D341Med (cell line): ENCODE measurements at regions not wholly inside any gene's neighbourhood (a gene's known extent, or its start where the extent isn't known, plus 50 kb on each side); places are given as distances from the start of the nearest gene placed in this dataset.

Source experiments
- DNase-seq: peaks from one replicate; pipeline ENCODE4 v3.0.0; 2012; ENCODE audit warnings: low spot score

GRCh38 chr17:70878879-70879278 lies 709.5 kb downstream of the KCNJ2 start:
- no peak for DNase-seq

- no peak for DNase-seq
These were observed 710.1 kb downstream of the KCNJ2 start for GRCh38 chr17:70879401-70879800.

GRCh38 chr17:70881093-70881492 lies 711.8 kb downstream of the KCNJ2 start:
- DNase-seq: peak; percentile 69

GRCh38 chr17:70882504-70882903 lies 713.2 kb downstream of the KCNJ2 start:
- no peak for DNase-seq

DNA sequence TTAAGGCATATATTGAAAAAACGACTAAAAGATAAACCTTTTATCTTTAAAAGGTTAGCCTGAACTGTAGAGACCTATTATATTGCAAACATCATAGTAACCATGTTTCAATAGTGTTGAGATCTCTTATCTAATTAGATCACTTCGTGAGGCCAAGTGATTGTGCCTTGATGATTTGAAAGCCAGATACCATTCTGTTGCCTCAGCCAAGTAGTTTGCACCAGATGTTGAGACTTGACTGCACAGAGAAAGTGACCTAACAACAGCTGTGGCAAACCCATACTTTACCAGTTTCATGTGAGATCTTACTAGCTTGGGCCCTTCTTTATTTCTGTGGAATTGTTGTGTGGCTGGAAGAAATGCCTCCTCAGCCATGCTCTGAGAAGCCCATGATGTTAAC lies 717.3 kb downstream of the KCNJ2 start:
- DNase-seq: no peak

DNA sequence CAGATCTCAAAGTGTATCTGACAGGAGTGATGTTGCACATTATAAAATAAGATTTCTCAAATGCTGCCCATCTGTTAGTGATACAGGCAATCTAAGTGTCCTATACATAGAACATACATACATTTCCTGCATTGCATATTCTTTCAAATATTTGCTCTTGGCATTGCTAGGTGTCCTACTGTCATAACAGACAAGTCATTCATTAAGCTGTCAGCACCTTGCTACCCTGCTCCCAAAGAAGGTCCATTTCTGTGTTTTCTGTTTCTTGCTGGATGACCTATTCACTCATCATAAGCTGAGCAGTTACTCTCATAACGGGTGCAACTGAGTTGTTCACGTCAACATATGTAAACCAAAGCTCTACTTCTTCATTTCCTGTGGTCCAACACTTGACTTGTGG lies 719.0 kb downstream of the KCNJ2 start:
- DNase-seq: no peak

- no peak for DNase-seq
These were observed 722.0 kb downstream of the KCNJ2 start for GRCh38 chr17:70891306-70891705.

GRCh38 chr17:70892527-70892926 lies 723.2 kb downstream of the KCNJ2 start:
- DNase-seq: no peak

DNA sequence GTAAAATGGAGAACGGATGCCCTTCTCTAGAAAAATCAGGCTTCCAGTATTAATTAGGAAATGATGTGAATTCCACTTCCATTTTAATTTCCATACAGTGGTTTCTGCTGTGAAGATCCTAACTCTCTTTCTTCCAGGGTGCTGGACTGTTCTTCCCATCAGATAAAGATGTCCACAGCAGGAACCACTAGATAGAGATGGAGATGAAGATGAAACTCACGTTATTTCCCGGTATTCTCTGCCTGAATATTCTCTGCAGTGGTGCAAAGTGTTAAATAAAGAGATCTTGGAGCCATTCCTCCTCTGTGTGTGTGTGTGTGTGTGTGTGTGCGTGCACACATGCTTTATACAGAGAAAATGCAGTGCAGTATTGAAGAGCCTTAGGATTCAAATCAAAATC lies 727.5 kb downstream of the KCNJ2 start:
- DNase-seq: no peak

- DNase-seq: no peak
These were observed 728.1 kb downstream of the KCNJ2 start for GRCh38 chr17:70897446-70897845.

DNA sequence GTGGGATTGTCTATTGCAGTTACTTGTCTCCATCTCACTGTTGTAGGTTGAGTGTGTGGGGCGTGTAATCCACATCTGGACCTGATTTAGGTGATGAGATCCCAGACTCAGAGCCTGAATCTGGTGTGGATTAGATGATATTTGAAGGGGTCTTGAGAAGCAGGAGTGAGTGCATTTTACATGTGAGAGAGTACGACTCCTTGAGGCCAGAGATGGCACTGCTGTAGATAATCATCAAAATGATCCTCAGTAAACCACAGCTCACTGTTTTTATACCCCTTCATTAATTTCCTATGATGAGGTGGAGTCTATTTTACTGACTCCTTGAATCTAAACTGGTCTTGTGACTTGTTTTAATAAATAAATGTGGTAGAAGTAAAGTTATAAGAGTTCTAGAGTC lies 732.5 kb downstream of the KCNJ2 start:
- no peak for DNase-seq

DNA sequence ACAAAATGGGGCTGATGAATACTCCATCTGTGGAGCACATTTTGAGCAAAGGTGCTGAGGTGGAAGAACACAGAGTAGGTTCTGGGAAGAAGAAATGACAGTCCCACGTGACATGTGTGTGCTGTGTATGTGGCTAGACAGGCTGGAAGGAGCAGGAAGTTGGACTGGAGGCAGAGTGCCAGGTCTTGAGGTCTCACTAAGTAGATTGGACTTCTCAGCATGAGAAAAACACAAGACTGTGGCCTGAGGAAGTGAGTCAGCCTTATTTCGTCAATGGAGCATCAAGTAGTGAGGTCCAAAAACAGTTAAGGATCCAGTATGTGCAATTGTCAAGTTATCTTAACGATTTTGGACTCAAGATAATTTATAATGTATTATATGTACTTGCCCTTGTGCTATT lies 736.5 kb downstream of the KCNJ2 start:
- no peak for DNase-seq

- no peak for DNase-seq
These were observed 737.5 kb downstream of the KCNJ2 start for GRCh38 chr17:70906808-70907207.

DNA sequence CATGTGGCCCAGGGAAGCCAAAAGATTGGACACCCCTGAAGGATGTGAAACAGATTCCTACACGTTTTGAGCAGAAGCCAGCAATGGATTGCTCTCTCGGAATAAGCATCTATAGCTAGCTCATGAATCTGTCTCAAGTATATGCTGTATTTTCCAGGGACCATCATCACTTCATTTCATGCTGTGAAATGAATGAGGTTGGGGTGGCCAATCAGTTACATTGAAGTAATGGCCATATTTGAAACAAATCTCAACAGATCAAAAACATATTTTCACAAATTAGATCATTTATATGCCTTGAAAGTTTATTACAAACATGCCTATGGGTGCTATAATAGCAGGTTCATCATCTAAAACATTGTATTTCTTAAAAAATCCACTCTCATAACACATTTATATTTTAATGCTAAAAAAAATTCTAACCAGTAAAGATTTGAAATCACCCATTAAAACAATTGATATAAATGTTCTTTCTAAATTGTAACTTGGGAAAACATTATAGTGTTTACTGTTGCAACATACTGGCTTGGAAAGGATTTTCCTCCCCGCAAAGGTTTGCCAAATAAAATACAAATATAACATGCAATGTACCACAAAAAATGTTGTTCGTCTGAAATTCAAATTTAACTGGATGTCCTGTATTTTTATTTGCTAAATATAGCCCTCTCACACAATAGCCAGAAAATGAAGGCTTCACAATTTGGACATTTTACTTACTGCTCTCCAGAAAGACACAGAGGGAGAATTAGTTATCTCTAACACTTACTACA lies 743.6 kb downstream of the KCNJ2 start:
- DNase-seq: no peak

DNA sequence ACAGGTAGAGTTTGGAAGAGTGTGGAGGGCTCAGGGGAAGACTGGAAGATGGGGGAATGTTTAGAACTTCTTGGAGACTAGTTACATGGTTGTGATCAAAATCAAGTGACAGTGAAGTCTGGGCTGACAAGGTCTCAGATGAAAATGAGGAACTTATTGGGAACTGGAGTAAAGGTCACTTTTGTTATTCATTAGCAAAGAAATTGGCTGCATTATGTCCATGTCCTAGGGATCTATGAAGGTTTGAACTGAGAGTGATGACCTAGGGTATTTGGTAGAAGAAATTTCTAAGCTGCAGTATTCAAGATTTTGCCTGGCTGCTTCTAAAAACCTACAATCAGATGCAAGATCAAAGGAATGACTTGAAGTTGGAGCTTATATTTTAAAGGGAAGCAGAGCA lies 747.1 kb downstream of the KCNJ2 start:
- no peak for DNase-seq

GRCh38 chr17:70919241-70919640 lies 749.9 kb downstream of the KCNJ2 start:
- no peak for DNase-seq

GRCh38 chr17:70920416-70920815 lies 751.1 kb downstream of the KCNJ2 start:
- no peak for DNase-seq

DNA sequence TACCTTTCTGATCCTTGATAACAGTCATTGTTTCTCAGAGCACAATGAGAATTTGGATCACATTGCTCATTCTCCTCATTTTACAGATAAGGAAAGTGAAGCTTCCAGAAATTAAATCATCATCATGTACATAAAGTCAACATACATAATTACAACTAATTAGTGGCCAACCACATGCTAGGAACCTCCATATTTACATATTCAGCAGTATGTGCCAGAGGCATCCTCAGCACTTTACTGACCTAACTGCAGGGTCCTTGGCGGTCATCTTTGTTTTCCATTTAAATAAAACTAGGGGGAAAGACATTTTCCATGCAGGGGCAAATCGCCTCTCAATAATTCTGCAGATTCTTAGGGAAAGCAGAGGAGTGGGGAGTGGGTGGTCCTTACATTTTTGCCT lies 752.9 kb downstream of the KCNJ2 start:
- DNase-seq: no peak

DNA sequence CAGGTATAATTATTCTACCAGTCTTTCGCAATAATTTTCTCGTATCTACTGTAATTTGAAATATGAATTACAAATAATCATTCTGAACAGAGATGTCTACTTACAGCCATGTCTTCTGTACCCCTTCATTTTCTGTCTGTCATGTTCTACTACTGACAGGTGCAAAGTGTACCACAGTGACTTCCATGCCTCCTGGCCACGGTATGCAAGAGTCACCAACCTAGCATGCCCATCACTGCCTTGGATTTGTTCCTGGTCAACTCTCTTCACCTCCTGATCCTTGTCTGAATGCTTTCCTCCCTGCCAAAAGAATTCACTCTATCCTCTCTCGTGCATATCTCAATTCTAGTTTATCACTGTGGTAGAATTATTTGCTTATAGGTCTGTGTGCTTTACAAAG lies 755.4 kb downstream of the KCNJ2 start:
- DNase-seq: no peak

- DNase-seq: no peak
These were observed 759.9 kb downstream of the KCNJ2 start for GRCh38 chr17:70929226-70929625.

DNA sequence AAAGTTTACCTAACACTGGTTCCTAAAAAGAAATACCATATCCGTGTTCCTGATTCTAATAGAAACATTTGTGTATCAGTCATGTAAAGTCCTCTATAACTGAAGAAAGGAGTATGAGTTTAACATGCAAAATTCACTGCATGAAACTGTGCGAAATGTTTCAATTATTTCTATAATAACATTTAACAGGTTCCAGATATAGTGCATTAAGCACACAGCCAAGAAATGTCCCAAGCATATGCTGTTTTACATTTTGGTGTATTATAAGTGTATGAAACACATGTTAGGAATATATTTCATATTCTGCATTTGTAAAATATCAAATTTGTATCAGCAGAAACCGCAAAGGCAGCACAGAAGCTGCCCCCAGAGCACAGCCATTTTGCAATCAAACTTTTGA lies 764.9 kb downstream of the KCNJ2 start:
- DNase-seq: no peak

DNA sequence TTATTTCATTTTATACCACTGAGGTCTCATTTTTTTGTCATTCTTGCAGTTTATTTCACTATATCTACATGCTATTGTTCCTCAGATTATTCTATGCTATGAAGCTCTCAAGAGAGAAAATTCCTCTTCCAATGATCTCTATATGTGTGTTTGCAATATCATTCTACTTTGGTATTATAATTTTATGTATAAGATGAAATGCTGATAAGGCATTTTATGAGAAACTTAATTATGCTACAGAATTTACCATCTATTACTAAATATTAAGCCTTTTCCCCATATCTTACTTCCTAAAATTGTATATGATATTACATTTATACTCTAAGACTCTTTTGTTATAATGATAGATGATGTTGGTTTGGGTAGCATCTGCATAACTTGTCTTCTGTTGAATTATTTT lies 765.5 kb downstream of the KCNJ2 start:
- DNase-seq: no peak

- no peak for DNase-seq
These were observed 767.4 kb downstream of the KCNJ2 start for GRCh38 chr17:70936724-70937123.

DNA sequence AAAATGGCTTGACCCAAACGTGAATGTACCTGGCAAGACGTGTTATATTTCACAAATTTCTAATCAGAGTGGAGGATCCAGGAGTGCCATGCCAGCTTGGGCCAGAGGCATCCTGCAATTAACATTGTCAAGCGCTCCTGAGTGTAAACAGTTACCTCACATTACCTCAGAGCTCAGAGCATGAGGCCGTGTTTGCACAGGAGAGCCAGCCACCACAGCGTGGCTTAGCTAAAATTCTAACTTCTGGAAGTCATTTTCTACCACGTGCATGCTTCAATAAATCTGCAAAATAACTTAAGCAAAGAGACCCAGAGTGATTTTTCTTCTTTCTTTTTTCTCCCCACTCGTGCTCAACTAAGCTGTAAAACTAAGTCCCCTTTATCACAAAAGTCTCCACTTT lies 769.0 kb downstream of the KCNJ2 start:
- no peak for DNase-seq

GRCh38 chr17:70945386-70945785 lies 776.1 kb downstream of the KCNJ2 start:
- DNase-seq: no peak
